ENCODE measurements at regions not wholly inside any gene's neighbourhood (a gene's known extent, or its start where the extent isn't known, plus 50 kb on each side); places are given as distances from the start of the nearest gene placed in this dataset.

DNA sequence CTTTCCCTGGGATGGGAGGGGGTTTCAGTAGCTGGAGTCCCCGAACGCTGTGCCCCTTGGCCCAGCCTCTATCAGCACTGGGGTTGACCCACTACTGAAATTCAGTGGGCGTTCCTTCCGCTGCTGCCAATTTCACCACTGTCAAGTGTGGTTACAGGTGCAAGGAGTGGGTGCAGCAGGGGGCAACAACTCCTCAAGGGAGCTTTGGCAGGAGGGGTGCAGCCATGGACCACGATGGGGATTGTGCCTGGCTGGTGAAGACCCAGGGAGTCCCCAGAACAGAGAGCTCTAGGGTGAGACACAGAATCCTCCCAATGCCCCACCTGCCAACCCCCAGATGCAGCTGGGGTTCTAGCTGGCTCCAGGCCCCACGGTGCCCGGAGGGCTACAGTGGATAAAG, 123.5 kb upstream of the SDK2 start:
- no peak for TF ChIP-seq YY1 (IDR thresholded peaks at IDR 0.05; ENCODE audit: extremely low read depth, insufficient replicate concordance, low read depth, low read length)
- TF ChIP-seq, protein P1, sequence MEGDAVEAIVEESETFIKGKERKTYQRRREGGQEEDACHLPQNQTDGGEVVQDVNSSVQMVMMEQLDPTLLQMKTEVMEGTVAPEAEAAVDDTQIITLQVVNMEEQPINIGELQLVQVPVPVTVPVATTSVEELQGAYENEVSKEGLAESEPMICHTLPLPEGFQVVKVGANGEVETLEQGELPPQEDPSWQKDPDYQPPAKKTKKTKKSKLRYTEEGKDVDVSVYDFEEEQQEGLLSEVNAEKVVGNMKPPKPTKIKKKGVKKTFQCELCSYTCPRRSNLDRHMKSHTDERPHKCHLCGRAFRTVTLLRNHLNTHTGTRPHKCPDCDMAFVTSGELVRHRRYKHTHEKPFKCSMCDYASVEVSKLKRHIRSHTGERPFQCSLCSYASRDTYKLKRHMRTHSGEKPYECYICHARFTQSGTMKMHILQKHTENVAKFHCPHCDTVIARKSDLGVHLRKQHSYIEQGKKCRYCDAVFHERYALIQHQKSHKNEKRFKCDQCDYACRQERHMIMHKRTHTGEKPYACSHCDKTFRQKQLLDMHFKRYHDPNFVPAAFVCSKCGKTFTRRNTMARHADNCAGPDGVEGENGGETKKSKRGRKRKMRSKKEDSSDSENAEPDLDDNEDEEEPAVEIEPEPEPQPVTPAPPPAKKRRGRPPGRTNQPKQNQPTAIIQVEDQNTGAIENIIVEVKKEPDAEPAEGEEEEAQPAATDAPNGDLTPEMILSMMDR (IDR thresholded peaks at IDR 0.05 in 2 of 3, conservative IDR thresholded peaks at IDR 0.05 in 1 of 3; ENCODE audit: borderline replicate concordance in 1 of 3, insufficient read depth in 1 of 3, low read depth in 2 of 3, low read length in 2 of 3) = no peak
- TF ChIP-seq, protein P2, sequence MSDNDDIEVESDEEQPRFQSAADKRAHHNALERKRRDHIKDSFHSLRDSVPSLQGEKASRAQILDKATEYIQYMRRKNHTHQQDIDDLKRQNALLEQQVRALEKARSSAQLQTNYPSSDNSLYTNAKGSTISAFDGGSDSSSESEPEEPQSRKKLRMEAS (IDR thresholded peaks at IDR 0.05) = no peak
- TF ChIP-seq, protein P3, sequence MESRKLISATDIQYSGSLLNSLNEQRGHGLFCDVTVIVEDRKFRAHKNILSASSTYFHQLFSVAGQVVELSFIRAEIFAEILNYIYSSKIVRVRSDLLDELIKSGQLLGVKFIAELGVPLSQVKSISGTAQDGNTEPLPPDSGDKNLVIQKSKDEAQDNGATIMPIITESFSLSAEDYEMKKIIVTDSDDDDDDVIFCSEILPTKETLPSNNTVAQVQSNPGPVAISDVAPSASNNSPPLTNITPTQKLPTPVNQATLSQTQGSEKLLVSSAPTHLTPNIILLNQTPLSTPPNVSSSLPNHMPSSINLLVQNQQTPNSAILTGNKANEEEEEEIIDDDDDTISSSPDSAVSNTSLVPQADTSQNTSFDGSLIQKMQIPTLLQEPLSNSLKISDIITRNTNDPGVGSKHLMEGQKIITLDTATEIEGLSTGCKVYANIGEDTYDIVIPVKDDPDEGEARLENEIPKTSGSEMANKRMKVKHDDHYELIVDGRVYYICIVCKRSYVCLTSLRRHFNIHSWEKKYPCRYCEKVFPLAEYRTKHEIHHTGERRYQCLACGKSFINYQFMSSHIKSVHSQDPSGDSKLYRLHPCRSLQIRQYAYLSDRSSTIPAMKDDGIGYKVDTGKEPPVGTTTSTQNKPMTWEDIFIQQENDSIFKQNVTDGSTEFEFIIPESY (IDR thresholded peaks at IDR 0.05; ENCODE audit: extremely low read depth, insufficient replicate concordance, low read length) = no peak
- TF ChIP-seq POLR2AphosphoS5 (IDR thresholded peaks at IDR 0.05; ENCODE audit: low read depth, low read length) = no peak
- TF ChIP-seq, protein P4, sequence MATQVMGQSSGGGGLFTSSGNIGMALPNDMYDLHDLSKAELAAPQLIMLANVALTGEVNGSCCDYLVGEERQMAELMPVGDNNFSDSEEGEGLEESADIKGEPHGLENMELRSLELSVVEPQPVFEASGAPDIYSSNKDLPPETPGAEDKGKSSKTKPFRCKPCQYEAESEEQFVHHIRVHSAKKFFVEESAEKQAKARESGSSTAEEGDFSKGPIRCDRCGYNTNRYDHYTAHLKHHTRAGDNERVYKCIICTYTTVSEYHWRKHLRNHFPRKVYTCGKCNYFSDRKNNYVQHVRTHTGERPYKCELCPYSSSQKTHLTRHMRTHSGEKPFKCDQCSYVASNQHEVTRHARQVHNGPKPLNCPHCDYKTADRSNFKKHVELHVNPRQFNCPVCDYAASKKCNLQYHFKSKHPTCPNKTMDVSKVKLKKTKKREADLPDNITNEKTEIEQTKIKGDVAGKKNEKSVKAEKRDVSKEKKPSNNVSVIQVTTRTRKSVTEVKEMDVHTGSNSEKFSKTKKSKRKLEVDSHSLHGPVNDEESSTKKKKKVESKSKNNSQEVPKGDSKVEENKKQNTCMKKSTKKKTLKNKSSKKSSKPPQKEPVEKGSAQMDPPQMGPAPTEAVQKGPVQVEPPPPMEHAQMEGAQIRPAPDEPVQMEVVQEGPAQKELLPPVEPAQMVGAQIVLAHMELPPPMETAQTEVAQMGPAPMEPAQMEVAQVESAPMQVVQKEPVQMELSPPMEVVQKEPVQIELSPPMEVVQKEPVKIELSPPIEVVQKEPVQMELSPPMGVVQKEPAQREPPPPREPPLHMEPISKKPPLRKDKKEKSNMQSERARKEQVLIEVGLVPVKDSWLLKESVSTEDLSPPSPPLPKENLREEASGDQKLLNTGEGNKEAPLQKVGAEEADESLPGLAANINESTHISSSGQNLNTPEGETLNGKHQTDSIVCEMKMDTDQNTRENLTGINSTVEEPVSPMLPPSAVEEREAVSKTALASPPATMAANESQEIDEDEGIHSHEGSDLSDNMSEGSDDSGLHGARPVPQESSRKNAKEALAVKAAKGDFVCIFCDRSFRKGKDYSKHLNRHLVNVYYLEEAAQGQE (IDR thresholded peaks at IDR 0.05; ENCODE audit: low read depth) = no peak
- no peak for TF ChIP-seq SIN3A (IDR thresholded peaks at IDR 0.05; ENCODE audit: low read depth)

All from HCT116 (cell line).